HG02938 (cell line): ENCODE measurements at regions not wholly inside any gene's neighbourhood (a gene's known extent, or its start where the extent isn't known, plus 50 kb on each side); places are given as distances from the start of the nearest gene placed in this dataset.

Experiments
- ATAC-seq: cut with Tn5 transposase; IDR thresholded peaks from one replicate; pipeline ENCODE4 v1.9.1; 2021; ENCODE audit warnings: mild to moderate bottlenecking, moderate library complexity; ENCODE audit not compliant: unreplicated experiment

- no peak for ATAC-seq
These were observed 346.6 kb downstream of the PMP22 start for GRCh38 chr17:14918540-14918939.

GRCh38 chr17:14910916-14911315, 354.2 kb downstream of the PMP22 start:
- ATAC-seq: no peak

- ATAC-seq: no peak
These were observed 360.7 kb downstream of the PMP22 start for GRCh38 chr17:14904386-14904785.

- no peak for ATAC-seq
These were observed 361.3 kb downstream of the PMP22 start for GRCh38 chr17:14903854-14904253.

GRCh38 chr17:14902803-14903202, 362.3 kb downstream of the PMP22 start:
- no peak for ATAC-seq

- ATAC-seq: no peak
These were observed 362.8 kb downstream of the PMP22 start for GRCh38 chr17:14902297-14902696.

- no peak for ATAC-seq
These were observed 363.8 kb downstream of the PMP22 start for GRCh38 chr17:14901376-14901775.

GRCh38 chr17:14886200-14886739, 378.9 kb downstream of the PMP22 start:
- ATAC-seq: no peak

GRCh38 chr17:14882131-14882530, 383.0 kb downstream of the PMP22 start:
- no peak for ATAC-seq

GRCh38 chr17:14875557-14876412, 389.3 kb downstream of the PMP22 start:
- no peak for ATAC-seq

GRCh38 chr17:14873996-14874395, 391.1 kb downstream of the PMP22 start:
- no peak for ATAC-seq

GRCh38 chr17:14873540-14873939, 391.6 kb downstream of the PMP22 start:
- no peak for ATAC-seq

GRCh38 chr17:14871921-14872320, 393.2 kb downstream of the PMP22 start:
- no peak for ATAC-seq

- no peak for ATAC-seq
These were observed 398.9 kb downstream of the PMP22 start for GRCh38 chr17:14866266-14866665.

- no peak for ATAC-seq
These were observed 401.0 kb downstream of the PMP22 start for GRCh38 chr17:14864127-14864526.

- ATAC-seq: no peak
These were observed 405.6 kb downstream of the PMP22 start for GRCh38 chr17:14859542-14859941.

- ATAC-seq: no peak
These were observed 408.9 kb downstream of the PMP22 start for GRCh38 chr17:14856176-14856575.

GRCh38 chr17:14854691-14855090, 410.4 kb downstream of the PMP22 start:
- ATAC-seq: no peak

GRCh38 chr17:14845591-14846281, 419.4 kb downstream of the PMP22 start:
- no peak for ATAC-seq

GRCh38 chr17:14843086-14843795, 421.9 kb downstream of the PMP22 start:
- no peak for ATAC-seq

GRCh38 chr17:14840616-14841231, 424.4 kb downstream of the PMP22 start:
- ATAC-seq: no peak
